Activated CD4-positive, alpha-beta memory T cell treated with anti-CD3 and anti-CD28 coated beads, Interleukin-2, amount 10 ng/mL, durations not matched to agents 7 days and 5 days (primary cell): ENCODE measurements at regions not wholly inside any gene's neighbourhood (a gene's known extent, or its start where the extent isn't known, plus 50 kb on each side); places are given as distances from the start of the nearest gene placed in this dataset.

Experiments used
- CTCF ChIA-PET: fragments of 350-600 bp; sonication (Branson Sonifier 250); formaldehyde crosslinking; loops from one replicate; lab custom pipeline; 2021; ENCODE audit warnings: antibody characterized with exemption, inconsistent platforms; lab: Charles Lee
- POLR2A ChIA-PET: fragments of 350-600 bp; sonication (Branson Sonifier 250); formaldehyde crosslinking; loops from one replicate; lab custom pipeline; 2021; ENCODE audit warnings: antibody characterized with exemption; lab: Charles Lee
- DNase-seq: peaks from one replicate; pipeline ENCODE4 v3.0.0-alpha.2; 2020
- H3K27ac Mint-ChIP-seq: one replicate; pipeline ENCODE4 v1.8.0; 2021; ENCODE audit warnings: mild to moderate bottlenecking, mixed read lengths
- H3K27me3 Mint-ChIP-seq: one replicate; pipeline ENCODE4 v1.8.0; 2021; ENCODE audit warnings: mixed read lengths
- H3K36me3 Mint-ChIP-seq: one replicate; pipeline ENCODE4 v1.8.0; 2021; ENCODE audit warnings: low read depth, mixed read lengths
- H3K4me1 Mint-ChIP-seq: one replicate; pipeline ENCODE4 v1.8.0; 2021; ENCODE audit warnings: mixed read lengths
- H3K4me3 Mint-ChIP-seq: one replicate; pipeline ENCODE4 v1.8.0; 2021; ENCODE audit warnings: mild to moderate bottlenecking, mixed read lengths
- H3K9me3 Mint-ChIP-seq: one replicate; pipeline ENCODE4 v1.8.0; 2021; ENCODE audit warnings: mixed read lengths

DNA sequence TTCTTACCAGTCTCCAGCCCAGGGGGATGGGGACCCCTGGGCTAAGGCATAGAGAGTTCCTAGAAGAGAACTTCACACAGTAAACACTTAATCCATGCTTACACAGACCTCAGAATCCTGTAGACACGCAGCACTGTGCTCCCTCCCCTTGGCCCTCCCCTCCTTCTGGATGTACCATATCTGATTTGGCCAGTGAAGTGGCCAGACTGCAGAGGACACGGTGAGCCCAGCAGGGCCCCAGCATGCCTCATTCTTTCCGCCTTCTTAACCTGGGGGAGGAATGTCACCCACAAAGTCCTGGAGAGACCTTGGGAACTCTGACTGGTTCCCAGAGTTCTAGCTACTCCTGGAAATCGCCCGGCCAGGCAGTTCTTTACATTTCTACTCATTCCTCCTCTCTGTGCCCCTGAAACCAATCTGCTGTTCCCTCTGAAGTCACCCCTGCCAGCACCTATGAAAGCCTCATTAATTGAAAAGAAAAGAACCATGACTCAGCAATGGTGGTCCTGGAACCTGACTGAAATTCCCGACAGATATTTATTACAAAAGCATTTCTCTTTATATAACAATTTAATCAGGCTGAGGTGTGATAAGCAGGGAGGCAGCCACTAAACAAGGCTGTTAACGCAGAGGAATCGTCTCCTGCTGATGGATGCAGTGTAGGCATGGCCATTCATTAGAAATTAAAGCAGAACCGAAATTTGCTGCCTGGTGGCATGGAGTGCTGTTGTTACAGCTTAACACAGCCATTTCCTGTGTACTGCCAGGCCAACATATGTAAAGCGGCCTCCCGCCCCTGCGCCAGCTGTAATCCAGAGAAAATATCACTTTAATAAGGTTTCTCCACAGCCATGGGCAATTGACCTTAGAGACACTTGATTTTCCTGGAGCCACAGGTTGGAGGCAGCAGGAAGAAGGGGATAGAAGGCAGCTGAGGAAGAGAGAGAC is 74.6 kb upstream of the KCND3 start:
- no peaks in the 10 kb centered on the region for H3K9me3 Mint-ChIP-seq
- H3K4me1 Mint-ChIP-seq, result peaks cover 2% of the 10 kb centered on the region
- ChIA-PET POLR2A (no interaction called here), CTCF (no interaction called here)
- no peak for DNase-seq
- H3K36me3 Mint-ChIP-seq, result no peaks in the 10 kb centered on the region
- peaks cover 11% of the 10 kb centered on the region for H3K27me3 Mint-ChIP-seq
- no peak overlapping the region for H3K4me3 Mint-ChIP-seq
- no peak overlapping the region for H3K27ac Mint-ChIP-seq

DNA sequence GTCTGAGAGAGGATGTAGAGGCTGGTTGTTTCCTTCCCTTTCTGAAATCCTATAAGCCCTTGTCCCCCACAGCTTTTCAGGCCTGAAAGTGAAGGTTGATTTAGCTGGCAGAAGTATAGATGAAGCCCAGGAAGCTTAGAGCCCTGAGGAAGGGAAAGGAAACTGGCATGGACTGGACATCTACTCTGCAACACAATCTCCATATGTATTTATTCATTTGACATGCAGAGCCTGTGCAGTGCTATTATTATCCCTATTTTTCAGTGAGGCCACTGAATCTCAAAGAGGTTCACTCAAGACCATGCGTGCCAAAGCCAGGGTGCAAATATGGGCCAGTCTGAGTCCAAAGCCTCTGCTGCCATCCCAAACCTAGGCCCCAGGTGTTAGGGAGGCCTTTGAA is 78.5 kb upstream of the KCND3 start:
- ChIA-PET POLR2A (no interaction called here), CTCF (no interaction called here)
- peaks cover 24% of the 10 kb centered on the region for H3K27me3 Mint-ChIP-seq
- DNase-seq, result no peak
- no peak overlapping the region for H3K4me3 Mint-ChIP-seq
- H3K27ac Mint-ChIP-seq, result no peak overlapping the region
- H3K9me3 Mint-ChIP-seq, result no peaks in the 10 kb centered on the region
- no peaks in the 10 kb centered on the region for H3K36me3 Mint-ChIP-seq
- H3K4me1 Mint-ChIP-seq, result no peaks in the 10 kb centered on the region

DNA sequence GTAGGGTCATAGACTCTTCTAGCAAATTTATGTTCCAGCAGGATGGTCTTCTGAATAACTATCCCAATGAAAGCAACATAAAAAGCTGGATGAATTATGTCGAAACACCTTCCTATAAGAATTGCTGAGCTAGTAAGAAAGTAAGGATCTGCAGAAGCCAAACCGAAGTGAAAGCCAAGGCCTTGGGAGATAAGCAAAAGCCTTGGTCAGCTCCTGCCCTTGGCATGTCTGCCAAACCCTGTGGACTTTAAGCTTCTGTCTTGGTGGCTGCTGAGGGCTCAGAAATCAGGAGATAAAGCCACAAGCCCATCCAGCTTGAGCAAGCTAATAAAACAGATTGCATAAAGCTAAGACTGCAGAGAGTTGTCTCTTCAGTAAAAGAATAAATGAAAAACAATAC is 81.2 kb upstream of the KCND3 start:
- Mint-ChIP-seq H3K4me3 (no peak overlapping the region), H3K27ac (no peak overlapping the region), H3K36me3 (no peaks in the 10 kb centered on the region), H3K4me1 (no peaks in the 10 kb centered on the region), H3K27me3 (peaks cover 24% of the 10 kb centered on the region), H3K9me3 (no peaks in the 10 kb centered on the region)
- DNase-seq, result no peak
- POLR2A ChIA-PET, result no interaction called here
- CTCF ChIA-PET, result no interaction called here

DNA sequence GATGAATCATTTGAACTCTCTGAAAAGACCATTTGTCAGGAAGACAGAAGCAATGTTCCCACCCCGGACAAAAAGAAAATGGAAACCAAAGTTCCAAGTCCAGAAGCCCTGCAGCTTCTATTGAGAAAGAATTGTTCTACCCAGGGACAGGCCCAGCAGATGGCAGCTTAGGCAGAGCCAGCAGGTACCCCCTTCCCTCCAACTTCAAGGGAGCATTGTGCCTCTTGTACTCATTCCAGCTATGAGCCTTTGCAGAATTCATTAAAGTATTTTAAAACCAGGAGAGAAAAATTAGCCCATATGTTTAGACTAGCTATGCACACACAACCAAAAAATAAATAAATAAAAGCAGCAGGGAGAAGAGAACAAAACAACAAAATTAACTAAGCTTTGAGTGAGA is 85.2 kb upstream of the KCND3 start:
- no peak for DNase-seq
- no peak overlapping the region for H3K4me3 Mint-ChIP-seq
- H3K9me3 Mint-ChIP-seq, result no peaks in the 10 kb centered on the region
- peaks cover 20% of the 10 kb centered on the region for H3K27me3 Mint-ChIP-seq
- POLR2A ChIA-PET, result no interaction called here
- no peaks in the 10 kb centered on the region for H3K36me3 Mint-ChIP-seq
- CTCF ChIA-PET, result no interaction called here
- H3K4me1 Mint-ChIP-seq, result no peaks in the 10 kb centered on the region
- H3K27ac Mint-ChIP-seq, result no peak overlapping the region

DNA sequence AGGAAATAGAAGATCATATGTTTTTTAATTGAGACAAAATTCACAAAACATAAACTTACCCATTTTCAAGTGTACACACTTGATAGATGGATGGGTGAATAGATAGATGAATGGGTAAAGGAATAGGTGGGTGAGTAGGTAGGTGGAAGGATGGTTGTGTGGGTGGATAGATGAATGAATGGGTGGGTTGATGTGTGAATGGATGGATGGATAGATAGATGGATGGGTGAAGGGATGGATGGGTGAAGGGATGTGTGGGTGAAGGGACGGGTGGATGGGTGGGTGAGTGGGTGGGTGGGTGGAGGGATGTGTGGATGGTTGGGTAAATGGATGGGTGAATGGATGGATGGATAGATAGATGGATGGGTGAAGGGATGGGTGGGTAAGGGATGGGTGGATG is 86.1 kb upstream of the KCND3 start:
- H3K27me3 Mint-ChIP-seq, result peaks cover 20% of the 10 kb centered on the region
- no peak overlapping the region for H3K27ac Mint-ChIP-seq
- ChIA-PET POLR2A (no interaction called here), CTCF (no interaction called here)
- H3K4me3 Mint-ChIP-seq, result no peak overlapping the region
- H3K9me3 Mint-ChIP-seq, result no peaks in the 10 kb centered on the region
- H3K36me3 Mint-ChIP-seq, result no peaks in the 10 kb centered on the region
- no peak for DNase-seq
- H3K4me1 Mint-ChIP-seq, result no peaks in the 10 kb centered on the region

DNA sequence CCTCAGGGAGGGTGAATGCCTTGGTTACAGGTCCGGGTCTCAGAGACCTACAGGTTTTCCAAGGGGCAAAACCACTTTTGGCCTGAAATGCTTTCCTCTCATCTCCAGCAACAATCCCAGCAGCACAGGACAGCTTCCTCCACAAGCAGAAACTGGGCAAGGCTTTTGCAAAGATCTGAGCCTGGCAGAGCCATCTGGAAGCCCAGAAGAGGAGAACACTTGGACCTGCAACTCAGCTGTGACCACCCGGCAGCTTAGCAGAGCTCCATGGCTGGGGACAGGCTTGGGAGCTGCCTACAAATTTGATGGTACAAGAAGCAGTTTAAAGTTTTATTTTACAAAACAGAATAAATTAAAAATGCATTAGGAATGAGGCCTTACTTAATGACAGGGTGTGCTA is 90.0 kb upstream of the KCND3 start:
- POLR2A ChIA-PET, result no interaction called here
- Mint-ChIP-seq H3K4me1 (no peaks in the 10 kb centered on the region), H3K4me3 (no peak overlapping the region), H3K27me3 (peaks cover 11% of the 10 kb centered on the region), H3K9me3 (no peaks in the 10 kb centered on the region), H3K27ac (no peak overlapping the region), H3K36me3 (no peaks in the 10 kb centered on the region)
- CTCF ChIA-PET, result no interaction called here
- no peak for DNase-seq

DNA sequence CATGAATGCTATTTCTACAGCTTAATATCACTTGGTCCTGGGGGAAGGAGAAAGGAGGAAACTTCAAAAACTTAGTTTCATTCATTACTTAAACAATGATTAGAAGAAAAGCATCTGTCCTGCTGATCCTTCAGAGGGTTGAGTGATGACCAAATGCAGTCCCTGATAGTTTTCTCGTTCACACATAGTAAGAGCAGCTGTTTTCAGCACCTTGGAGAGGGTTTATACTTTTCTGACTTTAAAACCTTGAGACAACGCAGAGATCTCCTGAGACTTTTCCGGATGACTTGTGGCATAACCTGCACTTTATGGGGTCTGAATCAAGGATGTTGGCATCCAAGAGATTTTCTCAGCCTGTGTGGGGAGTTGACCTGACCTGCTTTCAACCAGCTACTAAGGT is 94.0 kb upstream of the KCND3 start:
- Mint-ChIP-seq H3K36me3 (no peaks in the 10 kb centered on the region), H3K27me3 (peaks cover 17% of the 10 kb centered on the region), H3K4me3 (no peak overlapping the region), H3K27ac (no peak overlapping the region), H3K9me3 (no peaks in the 10 kb centered on the region), H3K4me1 (no peaks in the 10 kb centered on the region)
- DNase-seq, result no peak
- POLR2A ChIA-PET, result no interaction called here
- CTCF ChIA-PET, result no interaction called here

DNA sequence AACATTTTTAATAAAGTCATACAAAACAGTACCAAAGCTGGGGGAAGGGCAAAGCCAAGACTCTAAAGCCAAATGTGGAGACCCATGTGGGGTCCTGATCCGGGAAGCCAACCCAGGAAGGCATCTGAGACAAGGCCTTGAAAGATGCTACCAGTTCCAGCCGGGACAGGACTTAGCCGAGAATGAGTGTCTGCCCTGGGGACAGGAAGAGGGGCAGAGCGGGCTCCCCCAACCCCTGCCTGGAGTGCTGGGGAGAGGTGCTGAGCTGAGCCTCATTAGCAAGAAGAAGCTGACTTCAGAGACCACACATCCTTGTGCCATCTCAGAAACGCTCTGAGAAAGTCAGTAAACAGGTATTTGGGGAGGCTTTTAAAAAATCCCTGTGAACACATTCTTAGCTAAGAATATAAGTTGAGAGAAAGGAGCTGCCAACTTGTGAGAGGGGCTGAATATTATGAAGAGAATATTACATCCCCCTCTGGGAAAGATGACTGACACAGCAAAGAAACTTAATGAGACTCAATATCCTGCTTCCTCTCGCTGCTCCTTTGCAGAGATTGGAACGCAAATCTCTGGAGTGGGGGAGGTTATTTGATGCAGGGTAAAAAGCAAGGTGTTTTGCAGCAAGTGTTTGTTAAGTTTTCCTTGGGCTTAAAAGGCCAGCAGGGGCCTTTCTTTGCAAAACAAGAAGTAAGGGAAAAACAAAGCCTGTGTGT is 103.3 kb upstream of the KCND3 start:
- Mint-ChIP-seq H3K36me3 (no peaks in the 10 kb centered on the region), H3K4me3 (no peak overlapping the region), H3K4me1 (no peaks in the 10 kb centered on the region), H3K27me3 (peaks cover 23% of the 10 kb centered on the region), H3K9me3 (no peaks in the 10 kb centered on the region), H3K27ac (no peak overlapping the region)
- ChIA-PET CTCF (no interaction called here), POLR2A (no interaction called here)
- no peak for DNase-seq

DNA sequence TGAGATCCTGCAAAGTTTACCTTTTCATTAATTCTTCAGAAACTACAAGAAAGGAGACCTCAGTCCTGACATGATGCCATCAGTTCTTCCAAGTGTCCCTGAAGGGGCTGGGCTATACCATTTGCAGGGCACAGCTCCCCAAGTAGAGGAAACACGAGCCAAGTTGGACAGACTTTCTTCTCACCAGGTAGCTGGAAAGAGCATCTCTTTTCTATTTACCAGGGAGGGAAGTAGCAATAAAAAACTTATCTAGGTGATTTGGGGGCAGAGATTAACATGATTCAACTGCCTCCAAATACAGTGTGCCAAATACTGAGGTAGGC is 103.9 kb upstream of the KCND3 start:
- Mint-ChIP-seq H3K27ac (no peak overlapping the region), H3K36me3 (no peaks in the 10 kb centered on the region), H3K27me3 (peaks cover 19% of the 10 kb centered on the region), H3K9me3 (no peaks in the 10 kb centered on the region), H3K4me3 (no peak overlapping the region), H3K4me1 (no peaks in the 10 kb centered on the region)
- ChIA-PET CTCF (no interaction called here), POLR2A (no interaction called here)
- DNase-seq, result no peak

DNA sequence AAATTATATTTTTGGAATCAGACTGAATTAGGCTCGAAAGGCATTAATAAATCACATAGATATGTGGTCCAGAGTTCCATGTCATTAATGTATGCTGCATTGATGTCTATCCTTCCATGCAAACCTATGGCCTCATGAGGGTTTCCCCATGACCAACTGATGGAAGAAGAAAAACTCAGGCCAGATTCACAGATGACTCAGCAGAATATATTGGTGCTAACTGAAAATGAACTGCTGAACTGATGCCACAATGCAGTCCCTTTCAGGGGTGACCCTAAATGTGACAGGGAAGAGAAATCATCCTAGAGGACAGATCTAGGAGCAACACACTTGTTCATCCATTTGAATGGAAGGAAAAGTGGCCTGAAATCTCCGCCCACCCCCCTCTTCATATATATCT is 110.5 kb upstream of the KCND3 start:
- Mint-ChIP-seq H3K27me3 (peaks cover 2% of the 10 kb centered on the region), H3K4me1 (no peaks in the 10 kb centered on the region), H3K27ac (no peak overlapping the region), H3K36me3 (no peaks in the 10 kb centered on the region), H3K4me3 (no peak overlapping the region), H3K9me3 (no peaks in the 10 kb centered on the region)
- CTCF ChIA-PET, result no interaction called here
- no peak for DNase-seq
- POLR2A ChIA-PET, result interaction anchor here (0.9 kb wide), 1 partner anchor 17 kb away, joined by 4 read pairs; no protein-coding TSS in a partner anchor

DNA sequence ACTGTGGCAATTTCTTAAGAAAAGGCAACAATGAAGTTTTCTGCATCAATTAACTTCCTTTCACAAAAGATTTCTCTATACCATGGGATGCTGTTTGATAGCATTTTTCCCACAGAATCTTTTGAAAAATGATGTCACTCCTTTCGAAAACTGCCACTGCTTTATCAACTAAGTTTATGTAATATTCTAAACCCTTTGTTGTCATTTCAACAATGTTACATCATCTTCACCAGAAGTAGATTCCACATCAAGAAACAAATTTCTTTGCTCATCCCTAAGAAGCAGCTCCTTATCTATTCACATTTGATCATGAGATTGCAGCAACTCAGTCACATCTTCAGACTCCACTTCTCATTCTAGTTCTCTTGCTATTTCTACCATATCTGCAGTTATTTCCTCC is 116.1 kb upstream of the KCND3 start:
- H3K27me3 Mint-ChIP-seq, result peaks cover 13% of the 10 kb centered on the region

DNA sequence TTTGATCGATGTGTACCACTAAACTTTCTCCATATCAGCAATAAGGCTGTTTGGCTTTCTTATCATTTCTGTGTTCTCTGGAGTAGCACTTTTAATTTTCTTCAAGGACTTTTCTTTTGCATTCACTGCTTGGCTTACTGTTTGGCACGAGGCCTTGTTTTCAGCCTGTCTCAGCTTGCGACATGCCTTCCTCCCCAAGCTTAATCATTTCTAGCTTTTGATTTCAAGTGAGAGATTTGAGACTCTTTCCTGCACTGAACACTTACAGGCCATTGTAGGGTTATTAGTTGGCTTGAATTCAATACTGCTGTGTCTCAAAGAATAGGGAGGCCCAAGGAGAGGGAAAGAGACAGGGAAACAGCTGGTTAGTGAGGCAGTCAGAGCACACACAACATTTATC is 120.6 kb upstream of the KCND3 start:
- peaks cover 3% of the 10 kb centered on the region for H3K4me1 Mint-ChIP-seq
- ChIA-PET POLR2A (no interaction called here), CTCF (no interaction called here)
- no peak for DNase-seq
- H3K9me3 Mint-ChIP-seq, result no peaks in the 10 kb centered on the region
- peaks cover 11% of the 10 kb centered on the region for H3K27me3 Mint-ChIP-seq
- H3K36me3 Mint-ChIP-seq, result no peaks in the 10 kb centered on the region
- no peak overlapping the region for H3K27ac Mint-ChIP-seq
- no peak overlapping the region for H3K4me3 Mint-ChIP-seq

More for the DNA sequence above, 116.1 kb upstream of the KCND3 start:
- Mint-ChIP-seq H3K36me3 (no peaks in the 10 kb centered on the region), H3K4me3 (no peak overlapping the region), H3K27ac (no peak overlapping the region), H3K4me1 (no peaks in the 10 kb centered on the region), H3K9me3 (no peaks in the 10 kb centered on the region)
- no peak for DNase-seq
- CTCF ChIA-PET, result no interaction called here
- POLR2A ChIA-PET, result no interaction called here

DNA sequence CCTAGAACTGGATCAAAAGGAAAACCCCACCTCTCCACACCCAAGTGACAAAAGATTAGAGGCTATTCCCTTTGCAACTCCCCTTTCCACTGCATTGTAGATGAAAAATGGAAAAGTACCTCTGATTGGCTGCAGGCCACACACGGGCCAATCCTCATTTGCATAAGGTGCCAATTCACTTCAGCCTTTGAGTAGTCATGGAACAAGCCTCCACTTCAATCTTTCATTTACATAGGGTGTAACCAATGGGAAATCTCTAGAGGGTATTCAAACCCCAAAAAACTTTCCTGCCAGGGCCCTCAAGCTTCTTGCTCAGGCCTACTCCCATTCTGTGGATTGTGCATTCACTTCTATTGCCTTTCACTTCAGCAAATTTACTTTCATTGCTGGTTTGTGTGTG is 122.3 kb upstream of the KCND3 start:
- DNase-seq, result no peak
- Mint-ChIP-seq H3K27me3 (peaks cover 11% of the 10 kb centered on the region), H3K4me1 (peaks cover 3% of the 10 kb centered on the region), H3K9me3 (no peaks in the 10 kb centered on the region), H3K4me3 (no peak overlapping the region), H3K27ac (no peak overlapping the region), H3K36me3 (no peaks in the 10 kb centered on the region)
- ChIA-PET POLR2A (no interaction called here), CTCF (no interaction called here)

DNA sequence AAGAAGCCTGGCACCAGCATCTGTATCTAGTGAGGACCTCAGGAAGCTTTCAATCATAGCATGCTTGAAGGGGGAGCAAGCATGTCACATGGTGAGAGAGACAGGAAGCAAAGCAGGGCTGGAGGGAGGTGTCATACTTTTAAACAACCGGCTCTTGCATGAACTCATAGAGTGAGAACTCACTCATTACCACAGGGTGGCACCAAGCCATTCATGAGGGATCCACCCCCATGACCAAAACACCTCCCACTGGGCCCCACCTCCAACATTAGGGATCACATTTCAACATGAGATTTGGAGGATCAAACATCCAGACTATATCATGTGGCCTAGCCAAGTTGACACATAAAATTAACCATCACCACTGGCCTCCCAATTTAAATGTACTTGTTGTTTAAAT is 125.1 kb upstream of the KCND3 start:
- DNase-seq, result no peak
- H3K27ac Mint-ChIP-seq, result no peak overlapping the region
- H3K9me3 Mint-ChIP-seq, result no peaks in the 10 kb centered on the region
- H3K4me3 Mint-ChIP-seq, result no peak overlapping the region
- CTCF ChIA-PET, result no interaction called here
- peaks cover 3% of the 10 kb centered on the region for H3K4me1 Mint-ChIP-seq
- H3K27me3 Mint-ChIP-seq, result peaks cover 2% of the 10 kb centered on the region
- no peaks in the 10 kb centered on the region for H3K36me3 Mint-ChIP-seq
- POLR2A ChIA-PET, result no interaction called here
